ENCODE measurements at regions not wholly inside any gene's neighbourhood (a gene's known extent, or its start where the extent isn't known, plus 50 kb on each side); places are given as distances from the start of the nearest gene placed in this dataset.
A peak's percentile ranks its signal among the peaks of the same experiment; 100 is the strongest.

- no peak overlapping the region for H2BK5ac ChIP-seq (ENCODE audit: insufficient read length, low read length)
- no peaks in the 10 kb centered on the region for H3K9me3 ChIP-seq (ENCODE audit: control insufficient read depth, low read depth, low read length)
- H3K23ac ChIP-seq (ENCODE audit: insufficient read length, low read depth, low read length), result no peak overlapping the region
- no peaks in the 10 kb centered on the region for H3K23me2 ChIP-seq (ENCODE audit: insufficient read length, low read depth, low read length, poor library complexity, severe bottlenecking)
- H3K9ac ChIP-seq (ENCODE audit: extremely low read depth, insufficient read length, low read length), result no peak overlapping the region
- no peak overlapping the region for H2BK120ac ChIP-seq (ENCODE audit: low read depth, low read length, poor library complexity, severe bottlenecking)
- no peak overlapping the region for H2AK5ac ChIP-seq (ENCODE audit: insufficient read length, low read length)
- H3K27ac ChIP-seq (ENCODE audit: insufficient read length, low read depth, low read length), result no peak overlapping the region
- Mint-ChIP-seq H3K9me3 (peaks cover 0 to 2% of the 10 kb centered on the region in 2 experiments; a peak in 3 of 5 replicates), H3K27ac (0 out of 7 replicates have a peak overlapping the region, but pooled peaks of 1 of the 3 experiments have one; percentile 1), H3K4me3 (no peak overlapping the region; a peak in 1 of 5 replicates), H3K36me3 (ENCODE audit: insufficient read depth in 1 of 3, low read depth in 3 of 3) (no peaks in the 10 kb centered on the region; a peak in 1 of 7 replicates), H3K4me1 (peaks cover 11 to 12% of the 10 kb centered on the region in 2 experiments), H3K27me3 (ENCODE audit: low read depth) (peaks cover 9% of the 10 kb centered on the region; the same call in 1 of the 2 replicates)
- H4K5ac ChIP-seq (ENCODE audit: insufficient read length, low read depth, low read length), result no peak overlapping the region
- no peak overlapping the region for H3K4me2 ChIP-seq (ENCODE audit: insufficient read depth, insufficient read length, low read length)
- H3K4ac ChIP-seq (ENCODE audit: low read depth, low read length), result no peak overlapping the region
- TF ChIP-seq, protein P1, sequence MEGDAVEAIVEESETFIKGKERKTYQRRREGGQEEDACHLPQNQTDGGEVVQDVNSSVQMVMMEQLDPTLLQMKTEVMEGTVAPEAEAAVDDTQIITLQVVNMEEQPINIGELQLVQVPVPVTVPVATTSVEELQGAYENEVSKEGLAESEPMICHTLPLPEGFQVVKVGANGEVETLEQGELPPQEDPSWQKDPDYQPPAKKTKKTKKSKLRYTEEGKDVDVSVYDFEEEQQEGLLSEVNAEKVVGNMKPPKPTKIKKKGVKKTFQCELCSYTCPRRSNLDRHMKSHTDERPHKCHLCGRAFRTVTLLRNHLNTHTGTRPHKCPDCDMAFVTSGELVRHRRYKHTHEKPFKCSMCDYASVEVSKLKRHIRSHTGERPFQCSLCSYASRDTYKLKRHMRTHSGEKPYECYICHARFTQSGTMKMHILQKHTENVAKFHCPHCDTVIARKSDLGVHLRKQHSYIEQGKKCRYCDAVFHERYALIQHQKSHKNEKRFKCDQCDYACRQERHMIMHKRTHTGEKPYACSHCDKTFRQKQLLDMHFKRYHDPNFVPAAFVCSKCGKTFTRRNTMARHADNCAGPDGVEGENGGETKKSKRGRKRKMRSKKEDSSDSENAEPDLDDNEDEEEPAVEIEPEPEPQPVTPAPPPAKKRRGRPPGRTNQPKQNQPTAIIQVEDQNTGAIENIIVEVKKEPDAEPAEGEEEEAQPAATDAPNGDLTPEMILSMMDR (conservative IDR thresholded peaks at IDR 0.05), result no peak
- no peak overlapping the region for H2BK12ac ChIP-seq (ENCODE audit: insufficient read length, low read depth, low read length)
- no peak overlapping the region for H2BK15ac ChIP-seq (ENCODE audit: low read depth, low read length)
- no peak overlapping the region for H3K14ac ChIP-seq (ENCODE audit: insufficient read depth, low read length)
- H3K56ac ChIP-seq (ENCODE audit: insufficient read length, low read depth, low read length), result no peak overlapping the region
- no peak overlapping the region for H2AFZ ChIP-seq (ENCODE audit: low read length)
- no peak overlapping the region for H3T11ph ChIP-seq (ENCODE audit: low read length)
- H3K4me1 ChIP-seq (ENCODE audit: insufficient read depth, low read length), result no peaks in the 10 kb centered on the region
- no peak for DNase-seq
- H2BK20ac ChIP-seq (ENCODE audit: low read depth, low read length, poor library complexity, severe bottlenecking), result no peak overlapping the region
- no peaks in the 10 kb centered on the region for H4K20me1 ChIP-seq (ENCODE audit: control insufficient read depth, insufficient read depth, insufficient read length)
- H3K27me3 ChIP-seq (ENCODE audit: insufficient read depth, low read length), result no peaks in the 10 kb centered on the region
- no peaks in the 10 kb centered on the region for H3K79me2 ChIP-seq (ENCODE audit: insufficient read depth, low read length)
- WGBS (ENCODE audit: extremely low coverage, insufficient read length, low lambda C conversion rate), result no CpG with 5 or more reads among the region's 32 CpGs
- H4K8ac ChIP-seq (replicated peaks; ENCODE audit: insufficient read length, low read depth, low read length), result no peak overlapping the region
- peak overlapping the region; percentile 12 for H3K18ac ChIP-seq (ENCODE audit: insufficient read length, low read depth, low read length)
- H4K91ac ChIP-seq (ENCODE audit: insufficient read length, low read depth, low read length), result no peak overlapping the region
- no peaks in the 10 kb centered on the region for H3K79me1 ChIP-seq (ENCODE audit: insufficient read depth, low read depth, low read length, poor library complexity, severe bottlenecking)
Observed at GRCh38 chr18:76610933-76611749, 116.1 kb upstream of the ZNF516 start.
